ENCODE measurements at regions not wholly inside any gene's neighbourhood (a gene's known extent, or its start where the extent isn't known, plus 50 kb on each side); places are given as distances from the start of the nearest gene placed in this dataset.

GRCh38 chr4:163654621-163655020 lies 160.1 kb downstream of the TMA16 start:
- ChIA-PET CTCF (interaction anchor here (6.1 kb wide), 1 partner anchor 10 kb away, joined by 19 read pairs; no protein-coding TSS in a partner anchor), POLR2A (no interaction called here)
- no peak for DNase-seq (ENCODE audit: extremely low spot score)
- TF ChIP-seq, protein P1, sequence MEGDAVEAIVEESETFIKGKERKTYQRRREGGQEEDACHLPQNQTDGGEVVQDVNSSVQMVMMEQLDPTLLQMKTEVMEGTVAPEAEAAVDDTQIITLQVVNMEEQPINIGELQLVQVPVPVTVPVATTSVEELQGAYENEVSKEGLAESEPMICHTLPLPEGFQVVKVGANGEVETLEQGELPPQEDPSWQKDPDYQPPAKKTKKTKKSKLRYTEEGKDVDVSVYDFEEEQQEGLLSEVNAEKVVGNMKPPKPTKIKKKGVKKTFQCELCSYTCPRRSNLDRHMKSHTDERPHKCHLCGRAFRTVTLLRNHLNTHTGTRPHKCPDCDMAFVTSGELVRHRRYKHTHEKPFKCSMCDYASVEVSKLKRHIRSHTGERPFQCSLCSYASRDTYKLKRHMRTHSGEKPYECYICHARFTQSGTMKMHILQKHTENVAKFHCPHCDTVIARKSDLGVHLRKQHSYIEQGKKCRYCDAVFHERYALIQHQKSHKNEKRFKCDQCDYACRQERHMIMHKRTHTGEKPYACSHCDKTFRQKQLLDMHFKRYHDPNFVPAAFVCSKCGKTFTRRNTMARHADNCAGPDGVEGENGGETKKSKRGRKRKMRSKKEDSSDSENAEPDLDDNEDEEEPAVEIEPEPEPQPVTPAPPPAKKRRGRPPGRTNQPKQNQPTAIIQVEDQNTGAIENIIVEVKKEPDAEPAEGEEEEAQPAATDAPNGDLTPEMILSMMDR (IDR thresholded peaks at IDR 0.05; ENCODE audit: control extremely low read depth, extremely low read depth, low read depth, missing control alignments) = no peak

- ChIA-PET CTCF (no interaction called here), POLR2A (no interaction called here)
- TF ChIP-seq, protein P1 (IDR thresholded peaks at IDR 0.05; ENCODE audit: control extremely low read depth, extremely low read depth, low read depth, missing control alignments) = no peak
- no peak for DNase-seq (ENCODE audit: extremely low spot score)
Measured at GRCh38 chr4:163660636-163661035, 166.1 kb downstream of the TMA16 start.

DNA sequence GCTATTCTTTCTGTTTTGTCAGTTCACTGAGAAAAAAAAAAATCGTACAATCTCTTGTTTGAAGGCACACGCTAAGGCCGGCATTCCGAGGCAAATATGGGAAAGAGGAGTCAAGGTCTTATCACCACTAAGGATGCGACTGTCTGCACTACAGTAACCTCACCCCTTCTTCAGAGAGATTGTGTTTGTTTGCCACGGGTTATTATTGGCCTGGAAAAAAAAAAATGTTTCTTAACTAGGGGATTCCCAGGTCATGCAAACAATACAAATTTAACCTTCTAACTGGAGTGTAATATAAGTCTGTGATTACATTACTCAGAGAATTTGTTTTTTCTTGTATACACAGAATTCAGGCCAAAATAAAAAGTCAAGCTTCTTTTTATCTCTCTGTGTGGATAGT lies 168.3 kb downstream of the TMA16 start:
- TF ChIP-seq, protein P1 (IDR thresholded peaks at IDR 0.05; ENCODE audit: control extremely low read depth, extremely low read depth, low read depth, missing control alignments) = no peak
- ChIA-PET POLR2A (interaction anchor here (0.7 kb wide), 1 partner anchor 150 kb away, joined by 3 read pairs; no protein-coding TSS in a partner anchor), CTCF (interaction anchor here (1.2 to 2.7 kb wide), 8 partner anchors 9 to 112 kb away, joined by 3 to 12 read pairs (median 4); no protein-coding TSS in a partner anchor)
- DNase-seq (ENCODE audit: extremely low spot score) = no peak

DNA sequence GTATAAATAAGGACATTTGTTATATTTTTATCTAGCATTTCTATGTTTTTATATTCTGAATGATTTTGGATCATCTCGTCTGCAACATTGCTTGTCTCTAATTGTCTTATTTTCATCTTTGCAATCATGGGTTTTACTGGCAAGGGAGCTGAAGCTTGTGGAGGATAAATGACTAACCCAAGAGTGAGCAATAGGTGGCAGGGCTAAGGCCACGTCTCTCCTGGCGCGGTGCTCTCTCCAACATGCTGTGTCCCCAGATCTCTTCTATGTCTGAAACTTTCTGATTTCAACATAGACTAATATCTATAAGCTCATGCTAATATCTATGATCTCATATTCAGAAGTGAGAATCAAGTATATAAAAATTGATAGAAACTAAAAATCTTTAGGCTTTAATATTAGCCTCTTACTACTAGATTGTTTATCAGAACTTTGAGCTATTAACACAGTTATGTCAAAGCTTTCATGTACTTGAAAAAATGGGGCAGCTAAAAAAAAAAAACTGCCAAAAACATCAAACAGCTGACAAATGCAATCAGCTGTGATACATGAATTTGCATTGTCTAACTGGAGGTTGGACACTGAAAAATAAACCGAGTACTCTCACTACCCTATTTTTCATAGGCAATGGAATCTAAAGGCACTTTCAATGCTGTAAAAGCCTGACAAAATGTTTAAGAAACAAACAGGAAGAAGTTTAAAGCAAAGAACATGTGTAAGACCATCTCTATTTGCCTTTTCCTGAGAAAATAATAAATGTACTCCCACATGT lies 169.2 kb downstream of the TMA16 start:
- TF ChIP-seq, protein P1 (IDR thresholded peaks at IDR 0.05; ENCODE audit: control extremely low read depth, extremely low read depth, low read depth, missing control alignments) = no peak
- peak; percentile 26 for DNase-seq (ENCODE audit: extremely low spot score)
- POLR2A ChIA-PET = no interaction called here
- CTCF ChIA-PET = interaction anchor here (0.7 to 2.7 kb wide), 10 partner anchors 9 to 115 kb away, joined by 3 to 12 read pairs (median 4); no protein-coding TSS in a partner anchor

DNA sequence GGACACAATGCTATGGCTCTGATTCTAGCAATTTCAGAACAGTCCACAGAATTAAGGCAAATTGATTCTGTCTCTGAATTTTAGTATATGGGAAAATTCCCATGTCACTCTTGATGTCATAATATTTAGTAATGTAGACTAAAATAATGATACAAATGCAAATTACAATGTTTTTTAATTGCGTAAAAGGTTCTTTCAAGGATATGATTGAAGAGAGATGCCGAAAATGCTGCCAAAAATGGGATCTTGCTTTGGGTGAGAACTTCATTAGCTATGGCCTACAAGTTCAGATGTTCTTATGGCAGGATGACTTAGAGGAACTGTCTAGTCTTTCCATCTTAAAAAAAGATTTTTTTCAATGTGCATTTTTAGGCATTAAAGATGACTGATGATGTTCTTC lies 170.6 kb downstream of the TMA16 start:
- CTCF ChIA-PET = interaction anchor here (1.7 to 2.7 kb wide), 3 partner anchors 14 to 114 kb away, joined by 5 to 12 read pairs (median 8); no protein-coding TSS in a partner anchor
- TF ChIP-seq, protein P1 (IDR thresholded peaks at IDR 0.05; ENCODE audit: control extremely low read depth, extremely low read depth, low read depth, missing control alignments) = no peak
- POLR2A ChIA-PET = no interaction called here
- DNase-seq (ENCODE audit: extremely low spot score) = no peak

DNA sequence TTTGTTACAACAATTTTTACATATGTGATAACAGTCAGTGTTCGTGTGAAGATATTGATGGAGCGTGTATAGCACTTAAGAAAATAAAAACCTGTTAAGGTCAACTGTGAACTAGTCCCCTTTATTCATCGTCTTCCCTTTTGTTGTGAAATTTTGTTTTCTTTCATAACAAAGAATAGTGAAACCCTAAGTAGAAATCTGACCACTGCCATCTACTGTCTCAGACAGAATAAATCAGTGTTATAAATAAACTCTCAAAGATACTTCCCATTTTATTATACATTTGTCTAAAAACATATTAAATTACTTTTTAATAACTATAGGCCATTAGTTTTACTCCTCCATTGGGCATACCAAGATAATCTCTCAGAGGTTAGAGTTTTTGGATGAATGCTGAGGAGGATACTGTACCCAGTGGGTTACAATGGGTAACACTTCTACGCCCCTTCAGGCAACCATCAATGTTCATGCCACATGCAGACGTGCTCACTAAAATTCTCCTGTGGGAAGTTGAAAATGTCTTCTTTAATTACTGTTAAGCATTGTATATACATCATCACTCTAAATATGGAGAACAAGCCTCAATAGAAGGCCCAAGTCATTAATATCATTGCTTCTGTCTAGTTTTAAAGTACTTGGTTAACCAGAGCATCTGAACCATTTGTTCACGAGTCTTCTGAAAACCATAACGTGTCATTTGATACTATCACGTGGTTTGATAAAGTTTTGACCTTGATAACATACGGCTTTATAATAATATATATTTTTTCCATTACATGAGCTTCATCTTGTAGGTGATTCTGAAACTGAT lies 171.2 kb downstream of the TMA16 start:
- DNase-seq (ENCODE audit: extremely low spot score) = no peak
- POLR2A ChIA-PET = no interaction called here
- TF ChIP-seq, protein P1 (IDR thresholded peaks at IDR 0.05; ENCODE audit: control extremely low read depth, extremely low read depth, low read depth, missing control alignments) = peak; percentile 29
- CTCF ChIA-PET = interaction anchor here (0.8 to 3.6 kb wide), 7 partner anchors 9 to 116 kb away, joined by 3 to 22 read pairs (median 4); no protein-coding TSS in a partner anchor

Measured in GM10248 (cell line).